ENCODE measurements at regions not wholly inside any gene's neighbourhood (a gene's known extent, or its start where the extent isn't known, plus 50 kb on each side); places are given as distances from the start of the nearest gene placed in this dataset.

- no peak for DNase-seq (ENCODE audit: low read depth in 2 of 2)
These were observed 123.6 kb upstream of the MID1 start for GRCh38 chrX:10744007-10744406.

- DNase-seq (ENCODE audit: low read depth in 2 of 2), result no peak
These were observed 127.6 kb upstream of the MID1 start for GRCh38 chrX:10747975-10748374.

GRCh38 chrX:10749113-10749512, 128.7 kb upstream of the MID1 start:
- DNase-seq (ENCODE audit: low read depth in 2 of 2), result no peak

GRCh38 chrX:10750581-10750980, 130.2 kb upstream of the MID1 start:
- no peak for DNase-seq (ENCODE audit: low read depth in 2 of 2)

- DNase-seq (ENCODE audit: low read depth in 2 of 2), result no peak
These were observed 132.7 kb upstream of the MID1 start for GRCh38 chrX:10753116-10753515.

GRCh38 chrX:10754445-10754844, 134.1 kb upstream of the MID1 start:
- DNase-seq (ENCODE audit: low read depth in 2 of 2), result no peak

- peak; percentile 53 to 58 for DNase-seq (ENCODE audit: low read depth in 2 of 2)
These were observed 135.3 kb upstream of the MID1 start for GRCh38 chrX:10755439-10756334.

GRCh38 chrX:10756441-10756840, 136.1 kb upstream of the MID1 start:
- peak in 1 of 2 donors; percentile 76 for DNase-seq (ENCODE audit: low read depth in 2 of 2)

GRCh38 chrX:10759141-10759799, 138.9 kb upstream of the MID1 start:
- no peak for DNase-seq (ENCODE audit: low read depth in 2 of 2)

GRCh38 chrX:10761447-10761846, 141.1 kb upstream of the MID1 start:
- DNase-seq (ENCODE audit: low read depth in 2 of 2), result no peak

GRCh38 chrX:10769195-10769594, 148.8 kb upstream of the MID1 start:
- peak; percentile 34 to 41 for DNase-seq (ENCODE audit: low read depth in 2 of 2)

- DNase-seq (ENCODE audit: low read depth in 2 of 2), result peak; percentile 5 to 34
These were observed 149.6 kb upstream of the MID1 start for GRCh38 chrX:10769696-10770619.

- DNase-seq (ENCODE audit: low read depth in 2 of 2), result no peak
These were observed 152.9 kb upstream of the MID1 start for GRCh38 chrX:10773318-10773717.

GRCh38 chrX:10781847-10782530, 161.6 kb upstream of the MID1 start:
- no peak for DNase-seq (ENCODE audit: low read depth in 2 of 2)

GRCh38 chrX:10783451-10783995, 163.1 kb upstream of the MID1 start:
- DNase-seq (ENCODE audit: low read depth in 2 of 2), result no peak

- DNase-seq (ENCODE audit: low read depth in 2 of 2), result no peak
These were observed 166.9 kb upstream of the MID1 start for GRCh38 chrX:10787264-10787663.

GRCh38 chrX:10794203-10794630, 173.8 kb upstream of the MID1 start:
- no peak for DNase-seq (ENCODE audit: low read depth in 2 of 2)

GRCh38 chrX:10795721-10796120, 175.3 kb upstream of the MID1 start:
- DNase-seq (ENCODE audit: low read depth in 2 of 2), result no peak

GRCh38 chrX:10797466-10797865, 177.1 kb upstream of the MID1 start:
- peak; percentile 4 to 53 for DNase-seq (ENCODE audit: low read depth in 2 of 2)

GRCh38 chrX:10798041-10798440, 177.7 kb upstream of the MID1 start:
- no peak for DNase-seq (ENCODE audit: low read depth in 2 of 2)

- DNase-seq (ENCODE audit: low read depth in 2 of 2), result no peak
These were observed 180.4 kb upstream of the MID1 start for GRCh38 chrX:10800796-10801195.
